Smooth muscle cell (in vitro differentiated cells): ENCODE measurements at regions not wholly inside any gene's neighbourhood (a gene's known extent, or its start where the extent isn't known, plus 50 kb on each side); places are given as distances from the start of the nearest gene placed in this dataset.

Experiments used
- DNase-seq: peaks from one replicate; lab custom pipeline; 2025; ENCODE audit not compliant: unreplicated experiment; lab: John Stamatoyannopoulos, UW
- H2AFZ ChIP-seq: fragments of 200-600 bp; sonication (generic); 2 replicates; pipeline ENCODE4 v1.6.0; 2016; ENCODE audit warnings: antibody characterized with exemption, low read depth, mild to moderate bottlenecking
- H3F3A ChIP-seq: fragments of 200-600 bp; sonication (generic); 2 replicates; pipeline ENCODE4 v1.6.0; 2017; ENCODE audit warnings: antibody characterized with exemption, low read depth
- H3K27ac ChIP-seq: fragments of 200-600 bp; sonication (generic); 2 replicates; pipeline ENCODE4 v1.5.1; 2016; ENCODE audit warnings: low read depth, mild to moderate bottlenecking
- H3K27me3 ChIP-seq: fragments of 200-600 bp; sonication (generic); 2 replicates; pipeline ENCODE4 v1.6.1; 2016; ENCODE audit warnings: low read depth, mild to moderate bottlenecking
- H3K36me3 ChIP-seq: fragments of 200-600 bp; sonication (generic); 2 replicates; pipeline ENCODE4 v1.5.1; 2016; ENCODE audit warnings: low read depth
- H3K4me1 ChIP-seq: fragments of 200-600 bp; sonication (generic); 2 replicates; pipeline ENCODE4 v1.5.1; 2016; ENCODE audit warnings: low read depth
- H3K4me2 ChIP-seq: fragments of 200-600 bp; sonication (generic); 2 replicates; pipeline ENCODE4 v1.6.0; 2016; ENCODE audit warnings: mild to moderate bottlenecking
- H3K4me3 ChIP-seq: fragments of 200-600 bp; sonication (generic); 2 replicates; pipeline ENCODE4 v1.5.1; 2016; ENCODE audit warnings: mild to moderate bottlenecking
- H3K79me2 ChIP-seq: fragments of 200-600 bp; sonication (generic); 2 replicates; pipeline ENCODE4 v1.6.0; 2016; ENCODE audit warnings: low read depth, mild to moderate bottlenecking
- H3K9ac ChIP-seq: fragments of 200-600 bp; sonication (generic); 2 replicates; pipeline ENCODE4 v1.6.0; 2016; ENCODE audit warnings: low read depth
- H3K9me3 ChIP-seq: fragments of 200-600 bp; sonication (generic); replicated peaks from 2 replicates; pipeline ENCODE4 v1.5.1; 2016; ENCODE audit warnings: low read depth
- H4K20me1 ChIP-seq: fragments of 200-600 bp; sonication (generic); 2 replicates; pipeline ENCODE4 v1.6.0; 2016; ENCODE audit warnings: low read depth
- WGBS: methylation state at CpG from one replicate; pipeline ENCODE4 v1.1.7; 2016; ENCODE audit warnings: low lambda C conversion rate; 5-methylcytosine and 5-hydroxymethylcytosine counted together
- TF ChIP-seq, protein P1 (sequence below): fragments of 200-600 bp; sonication (generic); IDR thresholded peaks from 2 replicates; pipeline ENCODE4 v1.5.1; 2017; ENCODE audit warnings: borderline replicate concordance, mild to moderate bottlenecking, antibody characterized with exemption; ENCODE audit not compliant: insufficient read depth, poor library complexity, severe bottlenecking

DNA sequence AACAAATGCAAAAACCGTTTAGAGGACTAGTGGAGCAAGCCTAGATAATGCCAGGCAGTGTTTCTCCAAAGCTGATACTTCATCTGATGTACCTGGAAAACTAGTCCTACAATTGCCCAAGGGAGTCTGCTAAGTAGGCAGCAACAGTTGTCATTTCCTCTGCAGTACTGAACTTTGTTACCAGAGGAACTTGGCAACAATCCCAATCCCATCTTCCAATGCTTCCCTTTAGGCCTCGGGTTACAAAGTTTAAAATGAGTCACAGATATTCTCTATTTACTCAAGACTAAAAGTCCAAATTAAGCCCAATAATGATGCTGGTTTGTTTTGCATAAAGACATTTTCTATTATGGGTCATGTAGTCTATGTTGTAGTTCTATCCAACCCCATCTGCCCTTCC, 120.0 kb upstream of the GLRA2 start:
- WGBS, result 50% methylated on average over 2 of the region's 2 CpGs
- Histone ChIP-seq H3K79me2 (no peaks in the 10 kb centered on the region), H3K4me1 (no peaks in the 10 kb centered on the region), H3K4me3 (no peak overlapping the region), H3K9me3 (no peaks in the 10 kb centered on the region), H3K36me3 (no peaks in the 10 kb centered on the region), H3K9ac (no peak overlapping the region), H3F3A (no peaks in the 10 kb centered on the region), H2AFZ (no peak overlapping the region), H3K27ac (no peak overlapping the region), H3K27me3 (no peaks in the 10 kb centered on the region), H3K4me2 (no peak overlapping the region), H4K20me1 (no peaks in the 10 kb centered on the region)
- DNase-seq, result no peak
- TF ChIP-seq, protein P1, sequence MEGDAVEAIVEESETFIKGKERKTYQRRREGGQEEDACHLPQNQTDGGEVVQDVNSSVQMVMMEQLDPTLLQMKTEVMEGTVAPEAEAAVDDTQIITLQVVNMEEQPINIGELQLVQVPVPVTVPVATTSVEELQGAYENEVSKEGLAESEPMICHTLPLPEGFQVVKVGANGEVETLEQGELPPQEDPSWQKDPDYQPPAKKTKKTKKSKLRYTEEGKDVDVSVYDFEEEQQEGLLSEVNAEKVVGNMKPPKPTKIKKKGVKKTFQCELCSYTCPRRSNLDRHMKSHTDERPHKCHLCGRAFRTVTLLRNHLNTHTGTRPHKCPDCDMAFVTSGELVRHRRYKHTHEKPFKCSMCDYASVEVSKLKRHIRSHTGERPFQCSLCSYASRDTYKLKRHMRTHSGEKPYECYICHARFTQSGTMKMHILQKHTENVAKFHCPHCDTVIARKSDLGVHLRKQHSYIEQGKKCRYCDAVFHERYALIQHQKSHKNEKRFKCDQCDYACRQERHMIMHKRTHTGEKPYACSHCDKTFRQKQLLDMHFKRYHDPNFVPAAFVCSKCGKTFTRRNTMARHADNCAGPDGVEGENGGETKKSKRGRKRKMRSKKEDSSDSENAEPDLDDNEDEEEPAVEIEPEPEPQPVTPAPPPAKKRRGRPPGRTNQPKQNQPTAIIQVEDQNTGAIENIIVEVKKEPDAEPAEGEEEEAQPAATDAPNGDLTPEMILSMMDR, result no peak

DNA sequence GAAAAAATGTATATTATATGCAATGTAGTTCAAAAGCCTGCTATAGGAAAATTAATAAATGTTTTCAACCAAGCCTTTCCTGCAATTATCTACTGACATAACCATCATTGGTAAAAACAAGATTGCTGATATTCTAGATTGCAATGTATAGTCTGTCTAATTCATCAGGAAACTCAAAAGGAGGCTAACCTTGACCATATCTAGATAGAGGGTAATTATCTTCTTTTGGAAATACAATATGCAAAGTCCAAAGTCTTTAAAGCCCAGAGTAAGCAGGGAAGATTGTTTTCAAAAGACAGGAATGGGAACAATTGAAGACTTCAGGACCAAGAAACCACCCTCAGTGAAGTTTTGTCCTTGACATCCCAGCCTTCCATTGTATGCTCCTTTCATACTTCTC, 123.1 kb upstream of the GLRA2 start:
- no peaks in the 10 kb centered on the region for H4K20me1 ChIP-seq
- TF ChIP-seq, protein P1, result no peak
- DNase-seq, result no peak

DNA sequence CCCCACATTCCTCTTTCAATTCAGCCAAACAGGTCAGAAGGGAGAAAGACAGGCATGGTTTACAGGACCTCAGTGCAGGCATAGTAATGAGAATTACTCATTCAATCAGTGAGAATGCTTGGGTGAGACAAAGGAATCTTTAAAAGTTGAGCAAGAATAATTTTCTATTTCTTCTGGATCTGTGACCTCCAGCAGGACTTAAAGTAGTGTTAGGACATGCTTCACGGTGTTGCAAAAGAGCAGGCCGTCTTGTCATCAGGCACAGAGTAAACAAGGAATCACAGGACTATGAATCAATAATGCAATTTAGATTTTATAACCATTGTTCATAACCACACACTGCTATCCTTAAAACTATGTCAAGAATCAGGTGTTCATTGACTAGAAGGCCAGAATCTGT, 130.6 kb upstream of the GLRA2 start:
- no peaks in the 10 kb centered on the region for H3F3A ChIP-seq
- no peaks in the 10 kb centered on the region for H3K79me2 ChIP-seq
- H3K36me3 ChIP-seq, result no peaks in the 10 kb centered on the region
- H3K27me3 ChIP-seq, result no peaks in the 10 kb centered on the region
- no peak overlapping the region for H3K4me3 ChIP-seq
- peaks cover 2% of the 10 kb centered on the region for H3K9me3 ChIP-seq
- DNase-seq, result no peak
- H3K27ac ChIP-seq, result peak overlapping the region; percentile 54
- no peak overlapping the region for H3K4me2 ChIP-seq
- H2AFZ ChIP-seq, result no peak overlapping the region
- no peak overlapping the region for H3K9ac ChIP-seq
- WGBS, result 25% methylated on average over 2 of the region's 2 CpGs
- H4K20me1 ChIP-seq, result no peaks in the 10 kb centered on the region
- H3K4me1 ChIP-seq, result peaks cover 5% of the 10 kb centered on the region
- TF ChIP-seq, protein P1, result no peak

More for the DNA sequence above, 123.1 kb upstream of the GLRA2 start:
- no peak overlapping the region for H3K4me3 ChIP-seq
- H3K9ac ChIP-seq, result no peak overlapping the region
- no peak overlapping the region for H3K27ac ChIP-seq
- no peaks in the 10 kb centered on the region for H3K79me2 ChIP-seq
- no peaks in the 10 kb centered on the region for H3K27me3 ChIP-seq
- H3F3A ChIP-seq, result no peaks in the 10 kb centered on the region
- H3K36me3 ChIP-seq, result no peaks in the 10 kb centered on the region
- no peak overlapping the region for H2AFZ ChIP-seq
- H3K4me2 ChIP-seq, result no peak overlapping the region
- no peaks in the 10 kb centered on the region for H3K4me1 ChIP-seq
- H3K9me3 ChIP-seq, result peaks cover 2% of the 10 kb centered on the region

DNA sequence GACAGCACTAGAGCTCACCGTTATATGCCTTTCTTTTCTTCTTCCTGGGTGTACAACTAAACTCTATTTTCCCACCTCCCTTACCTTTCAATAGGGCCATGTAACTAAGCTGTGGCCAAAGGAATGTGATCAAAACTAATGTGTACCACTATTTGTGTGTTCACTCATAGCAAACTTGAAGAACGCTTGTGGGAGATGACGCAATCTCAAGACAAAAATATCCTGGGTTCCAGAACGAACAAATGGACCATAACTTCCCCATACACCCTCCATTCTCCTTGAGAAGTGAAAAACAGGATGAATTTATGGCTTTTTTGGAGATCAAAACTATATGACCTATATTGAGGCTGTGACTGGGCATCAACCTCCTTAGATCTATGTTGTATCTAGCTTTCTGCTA, 139.7 kb upstream of the GLRA2 start:
- no peaks in the 10 kb centered on the region for H3K79me2 ChIP-seq
- H3K4me3 ChIP-seq, result no peak overlapping the region
- H3F3A ChIP-seq, result no peaks in the 10 kb centered on the region
- TF ChIP-seq, protein P1, result no peak
- H4K20me1 ChIP-seq, result no peaks in the 10 kb centered on the region
- H3K27me3 ChIP-seq, result no peaks in the 10 kb centered on the region
- no peaks in the 10 kb centered on the region for H3K4me1 ChIP-seq
- DNase-seq, result no peak
- H2AFZ ChIP-seq, result no peak overlapping the region
- H3K4me2 ChIP-seq, result no peak overlapping the region
- no peak overlapping the region for H3K9ac ChIP-seq
- H3K27ac ChIP-seq, result no peak overlapping the region
- 80% methylated on average over 4 of the region's 4 CpGs for WGBS
- no peaks in the 10 kb centered on the region for H3K9me3 ChIP-seq
- H3K36me3 ChIP-seq, result no peaks in the 10 kb centered on the region
